ENCODE measurements at regions not wholly inside any gene's neighbourhood (a gene's known extent, or its start where the extent isn't known, plus 50 kb on each side); places are given as distances from the start of the nearest gene placed in this dataset.

DNA sequence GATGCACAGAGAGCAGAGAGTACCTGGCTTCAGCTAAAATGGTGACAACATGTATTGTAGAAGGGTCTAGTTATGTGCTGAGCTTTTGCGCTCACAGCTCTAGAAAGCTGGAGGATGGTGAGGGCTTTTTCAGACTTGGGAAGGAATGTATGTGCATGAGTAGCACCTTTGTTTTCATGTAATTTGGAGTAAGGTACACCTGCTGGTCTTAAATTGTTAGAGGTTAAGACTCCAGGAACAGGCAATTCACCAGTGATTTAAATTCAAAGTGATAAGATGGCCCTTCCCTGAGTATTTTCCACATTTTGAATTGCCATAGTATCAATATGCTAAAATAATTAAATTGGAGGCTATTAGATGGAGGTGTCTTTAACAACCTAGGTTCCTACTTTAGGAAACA is 436.4 kb upstream of the GOLIM4 start:
- Histone ChIP-seq H3K4ac (ENCODE audit: low read depth, low read length) (no peak overlapping the region), H3K27me3 (ENCODE audit: control insufficient read depth, insufficient read depth, low read length) (no peaks in the 10 kb centered on the region), H2BK20ac (ENCODE audit: low read depth, low read length) (no peak overlapping the region), H2AK9ac (replicated peaks; ENCODE audit: low read depth, low read length, poor library complexity) (no peak overlapping the region), H3K4me1 (ENCODE audit: control insufficient read depth, insufficient read depth, low read length) (no peaks in the 10 kb centered on the region), H3K9me1 (ENCODE audit: insufficient read depth, low read length) (no peaks in the 10 kb centered on the region), H3K56ac (ENCODE audit: extremely low read depth, insufficient read depth, low read length) (no peak overlapping the region), H3K4me2 (ENCODE audit: low read depth, low read length) (no peak overlapping the region), H3K23ac (ENCODE audit: low read depth, low read length) (no peak overlapping the region), H2BK5ac (ENCODE audit: low read depth, low read length, poor library complexity, severe bottlenecking) (no peak overlapping the region), H4K91ac (ENCODE audit: insufficient read depth, low read depth, low read length) (no peak overlapping the region), H3K36me3 (ENCODE audit: control insufficient read depth, insufficient read depth, low read length) (no peaks in the 10 kb centered on the region), H2AFZ (replicated peaks; ENCODE audit: low read length, poor library complexity) (no peak overlapping the region), H3K9ac (ENCODE audit: low read depth, low read length) (no peak overlapping the region), H3K79me1 (ENCODE audit: low read depth in 1 of 2, low read length in 2 of 2) (no peaks in the 10 kb centered on the region), H2BK15ac (ENCODE audit: low read depth, low read length) (no peak overlapping the region), H3K4me3 (ENCODE audit: insufficient read depth, low read depth, low read length) (no peak overlapping the region), H3K9me3 (ENCODE audit: control insufficient read depth, insufficient read depth, low read length) (no peaks in the 10 kb centered on the region), H3K18ac (ENCODE audit: low read depth, low read length) (no peak overlapping the region), H2AK5ac (ENCODE audit: low read depth, low read length) (no peak overlapping the region), H4K8ac (ENCODE audit: low read depth in 2 of 2, low read length in 2 of 2) (no peak overlapping the region), H2BK120ac (ENCODE audit: low read depth, low read length) (no peak overlapping the region), H4K20me1 (ENCODE audit: insufficient read depth, low read length) (no peaks in the 10 kb centered on the region), H3K27ac (ENCODE audit: insufficient read depth, low read length) (no peak overlapping the region), H4K5ac (ENCODE audit: low read depth, low read length) (no peak overlapping the region), H3K14ac (replicated peaks; ENCODE audit: low read depth, low read length) (no peak overlapping the region)
- intact Hi-C loops (cut with micrococcal nuclease) = no loop called here
- no peak for DNase-seq
- ChIA-PET CTCF (no interaction called here), POLR2A (ENCODE audit: unreplicated experiment) (no interaction called here)
- in situ Hi-C loops (cut with MboI; ENCODE audit: low sequenced_read_pairs) = no loop called here
- dilution Hi-C loops (cut with HindIII; ENCODE audit: low sequenced_read_pairs, unreplicated experiment) = no loop called here
- WGBS, 2 experiments (ENCODE audit: extremely low coverage in 2 of 2, insufficient read length in 1 of 2) = 100% methylated on average over 1 of the region's 1 CpG; no CpG with 5 or more reads in 1 of the 2 experiments
- no TSS peak for BruUV-seq (replicated peaks)
- TF ChIP-seq, protein P1, sequence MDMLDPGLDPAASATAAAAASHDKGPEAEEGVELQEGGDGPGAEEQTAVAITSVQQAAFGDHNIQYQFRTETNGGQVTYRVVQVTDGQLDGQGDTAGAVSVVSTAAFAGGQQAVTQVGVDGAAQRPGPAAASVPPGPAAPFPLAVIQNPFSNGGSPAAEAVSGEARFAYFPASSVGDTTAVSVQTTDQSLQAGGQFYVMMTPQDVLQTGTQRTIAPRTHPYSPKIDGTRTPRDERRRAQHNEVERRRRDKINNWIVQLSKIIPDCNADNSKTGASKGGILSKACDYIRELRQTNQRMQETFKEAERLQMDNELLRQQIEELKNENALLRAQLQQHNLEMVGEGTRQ (IDR thresholded peaks at IDR 0.05; ENCODE audit: low read depth, low read length) = no peak
- no peak for TF ChIP-seq MAZ (IDR thresholded peaks at IDR 0.05; ENCODE audit: borderline replicate concordance, low read depth, low read length)
- no peak for TF ChIP-seq RAD21 (IDR thresholded peaks at IDR 0.05; ENCODE audit: low read length)
- TF ChIP-seq NFE2L2 (IDR thresholded peaks at IDR 0.05; ENCODE audit: low read depth, low read length) = no peak
- no peak for TF ChIP-seq MAFK (IDR thresholded peaks at IDR 0.05; ENCODE audit: low read depth, low read length)
- no peak for TF ChIP-seq MXI1 (IDR thresholded peaks at IDR 0.05; ENCODE audit: borderline replicate concordance, low read depth, low read length)
- TF ChIP-seq, protein P2, sequence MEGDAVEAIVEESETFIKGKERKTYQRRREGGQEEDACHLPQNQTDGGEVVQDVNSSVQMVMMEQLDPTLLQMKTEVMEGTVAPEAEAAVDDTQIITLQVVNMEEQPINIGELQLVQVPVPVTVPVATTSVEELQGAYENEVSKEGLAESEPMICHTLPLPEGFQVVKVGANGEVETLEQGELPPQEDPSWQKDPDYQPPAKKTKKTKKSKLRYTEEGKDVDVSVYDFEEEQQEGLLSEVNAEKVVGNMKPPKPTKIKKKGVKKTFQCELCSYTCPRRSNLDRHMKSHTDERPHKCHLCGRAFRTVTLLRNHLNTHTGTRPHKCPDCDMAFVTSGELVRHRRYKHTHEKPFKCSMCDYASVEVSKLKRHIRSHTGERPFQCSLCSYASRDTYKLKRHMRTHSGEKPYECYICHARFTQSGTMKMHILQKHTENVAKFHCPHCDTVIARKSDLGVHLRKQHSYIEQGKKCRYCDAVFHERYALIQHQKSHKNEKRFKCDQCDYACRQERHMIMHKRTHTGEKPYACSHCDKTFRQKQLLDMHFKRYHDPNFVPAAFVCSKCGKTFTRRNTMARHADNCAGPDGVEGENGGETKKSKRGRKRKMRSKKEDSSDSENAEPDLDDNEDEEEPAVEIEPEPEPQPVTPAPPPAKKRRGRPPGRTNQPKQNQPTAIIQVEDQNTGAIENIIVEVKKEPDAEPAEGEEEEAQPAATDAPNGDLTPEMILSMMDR (conservative IDR thresholded peaks at IDR 0.05; ENCODE audit: low read depth, low read length) = no peak
- no peak for ATAC-seq (ENCODE audit: low read depth)
